ENCODE measurements at regions not wholly inside any gene's neighbourhood (a gene's known extent, or its start where the extent isn't known, plus 50 kb on each side); places are given as distances from the start of the nearest gene placed in this dataset.

GRCh38 chr20:48106428-48106827 is 321.1 kb upstream of the SULF2 start:
- Mint-ChIP-seq H3K36me3 (ENCODE audit: low read depth) (no peaks in the 10 kb centered on the region), H3K27me3 (peaks cover 8% of the 10 kb centered on the region), H3K9me3 (no peaks in the 10 kb centered on the region), H3K27ac (no peak overlapping the region), H3K4me1 (ENCODE audit: low read depth) (no peaks in the 10 kb centered on the region), H3K4me3 (no peak overlapping the region)

GRCh38 chr20:48105526-48105925 is 320.2 kb upstream of the SULF2 start:
- Mint-ChIP-seq H3K27ac (no peak overlapping the region), H3K9me3 (no peaks in the 10 kb centered on the region), H3K27me3 (no peaks in the 10 kb centered on the region)

GRCh38 chr20:48102931-48103660 is 317.8 kb upstream of the SULF2 start:
- no peaks in the 10 kb centered on the region for H3K27me3 Mint-ChIP-seq
- no peaks in the 10 kb centered on the region for H3K4me1 Mint-ChIP-seq (ENCODE audit: low read depth)
- no peak overlapping the region for H3K4me3 Mint-ChIP-seq
- no peaks in the 10 kb centered on the region for H3K36me3 Mint-ChIP-seq (ENCODE audit: low read depth)
- no peaks in the 10 kb centered on the region for H3K9me3 Mint-ChIP-seq
- no peak overlapping the region for H3K27ac Mint-ChIP-seq

More at GRCh38 chr20:48105526-48105925, 320.2 kb upstream of the SULF2 start:
- Mint-ChIP-seq H3K4me3 (no peak overlapping the region), H3K36me3 (ENCODE audit: low read depth) (no peaks in the 10 kb centered on the region), H3K4me1 (ENCODE audit: low read depth) (no peaks in the 10 kb centered on the region)

- Mint-ChIP-seq H3K27me3 (no peaks in the 10 kb centered on the region), H3K27ac (no peak overlapping the region), H3K9me3 (no peaks in the 10 kb centered on the region), H3K4me3 (no peak overlapping the region), H3K4me1 (ENCODE audit: low read depth) (no peaks in the 10 kb centered on the region), H3K36me3 (ENCODE audit: low read depth) (no peaks in the 10 kb centered on the region)
Observed at GRCh38 chr20:48102076-48102787, 317.0 kb upstream of the SULF2 start.

- Mint-ChIP-seq H3K27me3 (no peaks in the 10 kb centered on the region), H3K4me1 (ENCODE audit: low read depth) (no peaks in the 10 kb centered on the region), H3K27ac (no peak overlapping the region), H3K9me3 (no peaks in the 10 kb centered on the region), H3K36me3 (ENCODE audit: low read depth) (no peaks in the 10 kb centered on the region), H3K4me3 (no peak overlapping the region)
Observed at GRCh38 chr20:48100483-48100882, 315.2 kb upstream of the SULF2 start.

GRCh38 chr20:48098866-48099265 is 313.6 kb upstream of the SULF2 start:
- H3K27ac Mint-ChIP-seq, result no peak overlapping the region

GRCh38 chr20:48098099-48098498 is 312.8 kb upstream of the SULF2 start:
- Mint-ChIP-seq H3K9me3 (no peaks in the 10 kb centered on the region), H3K4me3 (no peak overlapping the region), H3K27me3 (no peaks in the 10 kb centered on the region), H3K4me1 (ENCODE audit: low read depth) (no peaks in the 10 kb centered on the region), H3K36me3 (ENCODE audit: low read depth) (no peaks in the 10 kb centered on the region), H3K27ac (no peak overlapping the region)

More at GRCh38 chr20:48098866-48099265, 313.6 kb upstream of the SULF2 start:
- Mint-ChIP-seq H3K4me3 (no peak overlapping the region), H3K27me3 (no peaks in the 10 kb centered on the region), H3K9me3 (no peaks in the 10 kb centered on the region), H3K4me1 (ENCODE audit: low read depth) (no peaks in the 10 kb centered on the region), H3K36me3 (ENCODE audit: low read depth) (no peaks in the 10 kb centered on the region)

GRCh38 chr20:48096957-48097890 is 311.9 kb upstream of the SULF2 start:
- no peaks in the 10 kb centered on the region for H3K9me3 Mint-ChIP-seq
- H3K4me3 Mint-ChIP-seq, result no peak overlapping the region
- H3K27me3 Mint-ChIP-seq, result no peaks in the 10 kb centered on the region
- H3K4me1 Mint-ChIP-seq (ENCODE audit: low read depth), result no peaks in the 10 kb centered on the region
- no peak overlapping the region for H3K27ac Mint-ChIP-seq
- H3K36me3 Mint-ChIP-seq (ENCODE audit: low read depth), result no peaks in the 10 kb centered on the region

GRCh38 chr20:48096212-48096875 is 311.1 kb upstream of the SULF2 start:
- H3K36me3 Mint-ChIP-seq (ENCODE audit: low read depth), result no peaks in the 10 kb centered on the region
- no peaks in the 10 kb centered on the region for H3K9me3 Mint-ChIP-seq
- H3K4me3 Mint-ChIP-seq, result no peak overlapping the region
- H3K27ac Mint-ChIP-seq, result no peak overlapping the region
- H3K4me1 Mint-ChIP-seq (ENCODE audit: low read depth), result no peaks in the 10 kb centered on the region
- H3K27me3 Mint-ChIP-seq, result no peaks in the 10 kb centered on the region

GRCh38 chr20:48094944-48095343 is 309.7 kb upstream of the SULF2 start:
- no peaks in the 10 kb centered on the region for H3K9me3 Mint-ChIP-seq
- H3K27ac Mint-ChIP-seq, result no peak overlapping the region
- no peaks in the 10 kb centered on the region for H3K4me1 Mint-ChIP-seq (ENCODE audit: low read depth)
- H3K27me3 Mint-ChIP-seq, result peaks cover 4% of the 10 kb centered on the region
- no peak overlapping the region for H3K4me3 Mint-ChIP-seq
- no peaks in the 10 kb centered on the region for H3K36me3 Mint-ChIP-seq (ENCODE audit: low read depth)

- Mint-ChIP-seq H3K4me3 (no peak overlapping the region), H3K27ac (no peak overlapping the region), H3K9me3 (no peaks in the 10 kb centered on the region), H3K27me3 (peaks cover 10% of the 10 kb centered on the region), H3K4me1 (ENCODE audit: low read depth) (no peaks in the 10 kb centered on the region), H3K36me3 (ENCODE audit: low read depth) (no peaks in the 10 kb centered on the region)
Observed at GRCh38 chr20:48094196-48094749, 309.0 kb upstream of the SULF2 start.

GRCh38 chr20:48092596-48093280 is 307.5 kb upstream of the SULF2 start:
- H3K4me3 Mint-ChIP-seq, result no peak overlapping the region
- peaks cover 10% of the 10 kb centered on the region for H3K27me3 Mint-ChIP-seq
- no peaks in the 10 kb centered on the region for H3K4me1 Mint-ChIP-seq (ENCODE audit: low read depth)
- H3K9me3 Mint-ChIP-seq, result no peaks in the 10 kb centered on the region
- H3K27ac Mint-ChIP-seq, result no peak overlapping the region
- no peaks in the 10 kb centered on the region for H3K36me3 Mint-ChIP-seq (ENCODE audit: low read depth)

- H3K36me3 Mint-ChIP-seq (ENCODE audit: low read depth), result no peaks in the 10 kb centered on the region
- H3K9me3 Mint-ChIP-seq, result no peaks in the 10 kb centered on the region
- no peak overlapping the region for H3K27ac Mint-ChIP-seq
- no peak overlapping the region for H3K4me3 Mint-ChIP-seq
- H3K4me1 Mint-ChIP-seq (ENCODE audit: low read depth), result no peaks in the 10 kb centered on the region
- H3K27me3 Mint-ChIP-seq, result peaks cover 13% of the 10 kb centered on the region
Observed at GRCh38 chr20:48090784-48091183, 305.5 kb upstream of the SULF2 start.

- no peak overlapping the region for H3K27ac Mint-ChIP-seq
- peaks cover 17% of the 10 kb centered on the region for H3K27me3 Mint-ChIP-seq
- no peak overlapping the region for H3K4me3 Mint-ChIP-seq
- H3K9me3 Mint-ChIP-seq, result no peaks in the 10 kb centered on the region
- H3K4me1 Mint-ChIP-seq (ENCODE audit: low read depth), result no peaks in the 10 kb centered on the region
- H3K36me3 Mint-ChIP-seq (ENCODE audit: low read depth), result no peaks in the 10 kb centered on the region
Observed at GRCh38 chr20:48090314-48090713, 305.0 kb upstream of the SULF2 start.
